ENCODE measurements at regions not wholly inside any gene's neighbourhood (a gene's known extent, or its start where the extent isn't known, plus 50 kb on each side); places are given as distances from the start of the nearest gene placed in this dataset.

DNA sequence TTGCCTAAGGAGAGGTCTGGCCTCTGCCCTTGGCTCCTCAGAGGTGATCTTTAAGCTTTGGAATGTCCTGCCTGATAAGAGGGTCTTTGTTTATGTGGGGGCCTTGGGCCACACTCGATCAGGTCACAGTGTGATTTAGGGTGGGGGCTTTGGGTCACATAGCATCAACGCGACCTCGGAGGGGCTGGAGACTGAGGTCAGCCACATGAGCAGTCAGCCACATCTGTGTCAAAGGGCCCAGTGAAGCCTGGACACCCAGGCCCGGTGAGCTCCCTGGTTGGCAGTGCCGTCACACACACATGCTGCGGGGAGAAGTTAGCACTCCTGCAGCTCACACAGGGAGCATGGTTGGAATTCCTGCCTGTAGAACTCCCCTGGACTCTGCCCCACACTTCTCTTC is 345.0 kb downstream of the NPHP4 start:
- H3K4me3 ChIP-seq (ENCODE audit: control insufficient read depth, low read depth, low read length): no peak overlapping the region
- no peak for DNase-seq (ENCODE audit: low read depth)
- TF ChIP-seq, protein P1, sequence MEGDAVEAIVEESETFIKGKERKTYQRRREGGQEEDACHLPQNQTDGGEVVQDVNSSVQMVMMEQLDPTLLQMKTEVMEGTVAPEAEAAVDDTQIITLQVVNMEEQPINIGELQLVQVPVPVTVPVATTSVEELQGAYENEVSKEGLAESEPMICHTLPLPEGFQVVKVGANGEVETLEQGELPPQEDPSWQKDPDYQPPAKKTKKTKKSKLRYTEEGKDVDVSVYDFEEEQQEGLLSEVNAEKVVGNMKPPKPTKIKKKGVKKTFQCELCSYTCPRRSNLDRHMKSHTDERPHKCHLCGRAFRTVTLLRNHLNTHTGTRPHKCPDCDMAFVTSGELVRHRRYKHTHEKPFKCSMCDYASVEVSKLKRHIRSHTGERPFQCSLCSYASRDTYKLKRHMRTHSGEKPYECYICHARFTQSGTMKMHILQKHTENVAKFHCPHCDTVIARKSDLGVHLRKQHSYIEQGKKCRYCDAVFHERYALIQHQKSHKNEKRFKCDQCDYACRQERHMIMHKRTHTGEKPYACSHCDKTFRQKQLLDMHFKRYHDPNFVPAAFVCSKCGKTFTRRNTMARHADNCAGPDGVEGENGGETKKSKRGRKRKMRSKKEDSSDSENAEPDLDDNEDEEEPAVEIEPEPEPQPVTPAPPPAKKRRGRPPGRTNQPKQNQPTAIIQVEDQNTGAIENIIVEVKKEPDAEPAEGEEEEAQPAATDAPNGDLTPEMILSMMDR (IDR thresholded peaks at IDR 0.05; ENCODE audit: control insufficient read depth, insufficient read depth, low read depth, low read length, missing control alignments): no peak

DNA sequence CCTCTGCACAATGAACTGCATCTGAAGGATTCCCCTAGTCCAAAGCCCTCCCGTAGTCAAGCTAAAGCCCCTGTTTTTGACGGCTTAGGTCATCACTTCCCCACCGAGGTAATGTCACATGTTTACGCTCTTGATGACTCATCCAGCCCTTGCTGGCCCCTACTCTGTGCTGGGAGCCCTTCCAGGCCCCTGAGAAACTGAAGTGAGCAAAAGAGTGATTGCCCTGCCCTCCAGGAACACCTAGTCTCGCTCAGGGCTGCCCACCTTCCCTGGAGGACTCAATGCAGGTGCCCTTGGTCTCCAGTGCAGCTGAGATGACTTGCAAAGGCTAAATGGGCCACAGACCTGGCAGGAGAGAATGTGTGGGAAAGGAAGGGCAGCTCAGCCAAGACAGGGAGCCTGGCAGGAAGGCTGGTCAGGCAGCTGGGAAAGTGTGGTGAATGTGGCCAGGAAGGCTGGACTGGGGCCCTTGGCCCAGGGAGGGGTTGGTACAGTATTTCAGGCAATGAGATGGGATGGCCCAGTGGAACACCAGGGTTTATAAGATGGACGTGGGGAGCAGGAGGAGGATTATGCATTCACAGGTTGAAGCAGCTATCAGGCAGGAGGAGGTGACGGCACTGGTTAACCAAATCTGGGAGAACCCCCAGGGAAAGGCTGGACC is 345.6 kb downstream of the NPHP4 start:
- H3K4me3 ChIP-seq (ENCODE audit: control insufficient read depth, low read depth, low read length): no peak overlapping the region
- DNase-seq (ENCODE audit: low read depth): no peak
- TF ChIP-seq, protein P1 (IDR thresholded peaks at IDR 0.05; ENCODE audit: control insufficient read depth, insufficient read depth, low read depth, low read length, missing control alignments): no peak

DNA sequence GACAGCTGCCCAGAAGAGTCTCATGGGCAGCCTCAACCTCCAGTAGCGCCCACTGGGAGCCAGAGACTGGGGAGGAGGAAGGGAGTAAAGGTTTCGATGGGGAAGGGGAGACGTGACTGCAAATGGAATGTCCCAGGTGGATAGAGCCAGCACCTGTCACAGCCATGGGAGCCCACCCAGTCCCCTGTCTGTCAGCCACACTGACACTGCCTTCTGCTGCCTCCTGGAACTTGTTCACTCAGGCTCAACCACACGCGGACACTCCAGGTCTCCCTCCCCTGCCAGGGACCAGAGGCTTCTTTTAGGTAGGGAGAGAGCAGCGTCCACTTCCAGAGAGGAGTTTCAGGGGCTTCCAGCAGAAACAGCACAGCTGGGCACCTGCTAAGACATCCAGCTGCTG is 346.3 kb downstream of the NPHP4 start:
- DNase-seq (ENCODE audit: low read depth): no peak
- no peak overlapping the region for H3K4me3 ChIP-seq (ENCODE audit: control insufficient read depth, low read depth, low read length)
- TF ChIP-seq, protein P1 (IDR thresholded peaks at IDR 0.05; ENCODE audit: control insufficient read depth, insufficient read depth, low read depth, low read length, missing control alignments): no peak

DNA sequence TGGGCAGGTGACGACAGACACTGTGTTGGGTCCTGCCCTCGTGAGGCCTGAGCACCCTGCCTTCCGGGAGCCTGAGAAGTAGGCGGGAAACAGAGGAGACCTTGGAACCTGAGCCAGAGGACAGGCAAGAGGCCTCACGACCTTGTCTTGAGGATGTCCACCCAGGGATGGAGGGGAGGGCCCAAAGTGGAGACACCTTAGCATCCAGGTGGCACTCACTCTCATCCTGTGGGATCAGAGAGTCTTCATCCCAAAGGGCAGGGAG is 347.2 kb downstream of the NPHP4 start:
- no peak overlapping the region for H3K4me3 ChIP-seq (ENCODE audit: control insufficient read depth, low read depth, low read length)
- TF ChIP-seq, protein P1 (IDR thresholded peaks at IDR 0.05; ENCODE audit: control insufficient read depth, insufficient read depth, low read depth, low read length, missing control alignments): no peak
- no peak for DNase-seq (ENCODE audit: low read depth)

DNA sequence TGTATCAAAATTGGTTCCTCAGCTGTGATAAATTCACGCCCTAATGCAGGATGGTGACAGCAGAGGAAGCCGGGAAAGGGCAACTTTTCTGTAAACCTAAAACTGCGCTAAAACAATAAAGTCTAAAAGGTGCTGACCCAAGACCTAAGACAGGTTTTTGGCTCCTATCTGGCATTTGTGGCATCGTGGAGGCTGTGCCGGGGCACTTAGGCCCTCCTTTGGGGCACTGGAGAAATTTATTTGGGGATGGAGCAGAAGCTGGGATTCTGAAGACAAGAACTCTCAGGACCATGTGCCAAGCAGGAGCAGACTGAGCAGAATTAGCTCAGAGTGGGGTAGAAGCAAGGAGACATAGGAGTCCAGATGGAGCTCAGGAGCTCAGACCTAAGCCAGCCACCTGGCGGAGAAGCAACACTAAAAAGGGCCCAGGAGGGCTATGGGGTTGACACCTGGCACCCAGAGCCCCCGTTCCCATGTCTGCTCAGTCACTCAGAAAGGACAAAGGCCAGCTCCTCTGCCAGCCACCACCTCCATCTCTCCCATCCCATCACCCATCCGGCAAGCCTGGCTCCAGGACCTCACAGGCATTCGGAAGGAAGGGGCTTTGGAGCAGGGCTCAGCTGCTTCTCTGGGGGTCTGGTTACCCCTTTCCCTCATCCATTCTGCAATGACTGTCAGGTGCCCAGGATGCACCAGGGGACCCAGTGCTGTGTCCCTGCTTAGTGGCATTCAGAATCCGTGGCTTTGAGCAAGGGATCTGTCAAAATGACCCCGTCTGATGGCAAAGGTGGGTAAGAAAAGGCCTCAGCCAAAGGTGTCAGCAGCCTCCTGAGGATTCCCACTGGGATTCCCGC is 347.7 kb downstream of the NPHP4 start:
- TF ChIP-seq, protein P1 (IDR thresholded peaks at IDR 0.05; ENCODE audit: control insufficient read depth, insufficient read depth, low read depth, low read length, missing control alignments): no peak
- DNase-seq (ENCODE audit: low read depth): no peak
- no peak overlapping the region for H3K4me3 ChIP-seq (ENCODE audit: control insufficient read depth, low read depth, low read length)

DNA sequence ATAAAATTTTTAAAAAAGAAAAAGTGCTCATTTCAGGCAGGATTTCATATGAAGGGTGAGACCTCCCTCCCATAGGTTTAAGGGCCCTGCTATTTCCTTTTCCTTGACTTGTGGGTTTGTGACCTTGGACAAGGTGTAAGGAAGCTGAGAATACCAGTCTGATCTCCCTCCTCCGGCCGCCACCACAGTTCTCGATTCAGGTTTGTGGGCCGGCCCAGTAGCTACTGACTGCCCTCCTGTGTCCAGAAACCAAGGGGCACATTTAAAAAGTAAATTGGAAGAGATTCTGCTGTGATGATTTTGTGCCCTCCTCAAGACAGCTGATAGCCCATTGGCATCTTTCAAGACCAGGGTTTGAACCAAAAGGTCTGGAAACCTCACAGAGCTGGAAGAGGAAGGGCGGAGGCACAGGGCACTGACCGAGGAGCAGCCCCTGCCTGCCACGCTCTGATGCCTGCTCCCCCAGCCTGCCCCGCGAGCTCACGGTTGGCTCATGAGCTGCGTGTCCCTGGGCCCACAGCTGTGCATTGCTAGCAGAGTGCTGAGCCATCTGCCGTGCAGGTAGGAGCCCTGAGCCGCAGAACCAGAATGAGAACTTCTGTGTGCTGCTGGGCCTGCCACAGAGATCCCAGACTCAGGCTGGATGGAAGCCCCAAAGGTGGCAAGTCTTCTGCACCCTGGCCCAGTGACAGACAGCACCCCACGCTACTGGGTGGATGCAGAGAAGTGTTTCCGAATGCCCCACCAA is 348.7 kb downstream of the NPHP4 start:
- DNase-seq (ENCODE audit: low read depth): no peak
- TF ChIP-seq, protein P1 (IDR thresholded peaks at IDR 0.05; ENCODE audit: control insufficient read depth, insufficient read depth, low read depth, low read length, missing control alignments): no peak
- no peak overlapping the region for H3K4me3 ChIP-seq (ENCODE audit: control insufficient read depth, low read depth, low read length)
